ENCODE measurements at regions not wholly inside any gene's neighbourhood (a gene's known extent, or its start where the extent isn't known, plus 50 kb on each side); places are given as distances from the start of the nearest gene placed in this dataset.
"Not testable (repeated sequence)": the region's sequence is repeated elsewhere in the genome, so short reads cannot be mapped to it uniquely, and the experiment has no call there.

- no peak for DNase-seq
Observed at GRCh38 chr4:149203256-149204001, 612.2 kb downstream of the IQCM start.

- DNase-seq: no peak
Observed at GRCh38 chr4:149202117-149202516, 613.5 kb downstream of the IQCM start.

GRCh38 chr4:149199594-149199993, 616.0 kb downstream of the IQCM start:
- no peak for DNase-seq

- no peak for DNase-seq
Observed at GRCh38 chr4:149194061-149194460, 621.6 kb downstream of the IQCM start.

GRCh38 chr4:149187726-149188125, 627.9 kb downstream of the IQCM start:
- no peak for DNase-seq

GRCh38 chr4:149183638-149184037, 632.0 kb downstream of the IQCM start:
- DNase-seq: no peak

- DNase-seq: not testable (repeated sequence)
Observed at GRCh38 chr4:149181459-149181858, 634.2 kb downstream of the IQCM start.

GRCh38 chr4:149176039-149176438, 639.6 kb downstream of the IQCM start:
- no peak for DNase-seq

GRCh38 chr4:149175549-149175948, 640.1 kb downstream of the IQCM start:
- no peak for DNase-seq

- DNase-seq: no peak
Observed at GRCh38 chr4:149173241-149174013, 642.2 kb downstream of the IQCM start.

GRCh38 chr4:149168645-149169044, 647.0 kb downstream of the IQCM start:
- no peak for DNase-seq

- DNase-seq: no peak
Observed at GRCh38 chr4:149166876-149167275, 648.8 kb downstream of the IQCM start.

- DNase-seq: no peak
Observed at GRCh38 chr4:149166365-149166764, 649.3 kb downstream of the IQCM start.

- DNase-seq: no peak
Observed at GRCh38 chr4:149164282-149164681, 651.4 kb downstream of the IQCM start.

- no peak for DNase-seq
Observed at GRCh38 chr4:149161247-149161646, 654.4 kb downstream of the IQCM start.

GRCh38 chr4:149160370-149160769, 655.3 kb downstream of the IQCM start:
- DNase-seq: no peak

- DNase-seq: no peak
Observed at GRCh38 chr4:149158817-149159216, 656.8 kb downstream of the IQCM start.

- peak in 2 of 56 donors; percentile 4 to 6 for DNase-seq
Observed at GRCh38 chr4:149145803-149146202, 669.8 kb downstream of the IQCM start.

GRCh38 chr4:149144060-149144459, 671.6 kb downstream of the IQCM start:
- no peak for DNase-seq

GRCh38 chr4:149141391-149141790, 674.3 kb downstream of the IQCM start:
- DNase-seq: no peak

GRCh38 chr4:149140841-149141240, 674.8 kb downstream of the IQCM start:
- no peak for DNase-seq

GRCh38 chr4:149136951-149137620, 678.6 kb downstream of the IQCM start:
- DNase-seq: no peak
